DOHH2 (cell line): ENCODE measurements at regions not wholly inside any gene's neighbourhood (a gene's known extent, or its start where the extent isn't known, plus 50 kb on each side); places are given as distances from the start of the nearest gene placed in this dataset.

Source experiments
- H3F3A ChIP-seq: fragments of 200-600 bp; sonication (generic), shearing (Covaris generic); 2 replicates; pipeline ENCODE4 v1.6.0; 2016; ENCODE audit warnings: antibody characterized with exemption, mild to moderate bottlenecking; ENCODE audit not compliant: control insufficient read depth, insufficient read depth
- H3K27ac ChIP-seq: fragments of 200-600 bp; sonication (generic); 2 replicates; pipeline ENCODE4 v1.5.1; 2014; ENCODE audit warnings: low read depth, mild to moderate bottlenecking, low read length, moderate library complexity
- H3K27me3 ChIP-seq: fragments of 200-600 bp; sonication (generic); 2 replicates; pipeline ENCODE4 v1.6.1; 2014; ENCODE audit warnings: mild to moderate bottlenecking, low read length, mixed read lengths; ENCODE audit not compliant: control insufficient read depth
- H3K36me3 ChIP-seq: fragments of 200-600 bp; sonication (generic); 2 replicates; pipeline ENCODE4 v1.6.1; 2014; ENCODE audit warnings: mild to moderate bottlenecking, low read length, moderate library complexity, mixed read lengths; ENCODE audit not compliant: control insufficient read depth
- H3K4me1 ChIP-seq: fragments of 200-600 bp; sonication (generic); 2 replicates; pipeline ENCODE4 v1.6.1; 2014; ENCODE audit warnings: mild to moderate bottlenecking, low read length, mixed read lengths; ENCODE audit not compliant: control insufficient read depth
- H3K4me2 ChIP-seq: fragments of 200-600 bp; sonication (generic); 2 replicates; pipeline ENCODE4 v1.6.0; 2014; ENCODE audit warnings: mild to moderate bottlenecking, low read length, moderate library complexity
- H3K4me3 ChIP-seq: fragments of 200-600 bp; sonication (generic); 2 replicates; pipeline ENCODE4 v1.5.1; 2014; ENCODE audit warnings: mild to moderate bottlenecking, low read length, mixed read lengths
- H3K79me2 ChIP-seq: fragments of 200-600 bp; sonication (generic); 2 replicates; pipeline ENCODE4 v1.6.1; 2014; ENCODE audit warnings: mild to moderate bottlenecking, low read length, mixed read lengths; ENCODE audit not compliant: control insufficient read depth
- H3K9me2 ChIP-seq: fragments of 200-600 bp; sonication (generic); replicated peaks from 2 replicates; pipeline ENCODE4 v1.6.1; 2014; ENCODE audit warnings: mild to moderate bottlenecking, low read length, mixed read lengths; ENCODE audit not compliant: control insufficient read depth
- H3K9me3 ChIP-seq: fragments of 200-600 bp; sonication (generic); 2 replicates; pipeline ENCODE4 v1.6.1; 2014; ENCODE audit warnings: antibody characterized with exemption, low read length, mixed read lengths; ENCODE audit not compliant: control insufficient read depth, insufficient read depth
- H4K20me1 ChIP-seq: fragments of 200-600 bp; sonication (generic); 2 replicates; pipeline ENCODE4 v1.6.0; 2014; ENCODE audit warnings: low read depth, mild to moderate bottlenecking, antibody characterized with exemption, low read length, moderate library complexity; ENCODE audit not compliant: control insufficient read depth, insufficient read depth
- CTCF ChIP-seq: fragments of 200-600 bp; sonication (generic); IDR thresholded peaks from one replicate; pipeline ENCODE4 v1.5.1; 2014; ENCODE audit warnings: antibody characterized with exemption, mild to moderate bottlenecking, low read depth, low read length; ENCODE audit not compliant: poor library complexity, severe bottlenecking
- EZH2phosphoT487 ChIP-seq: fragments of 200-600 bp; sonication (generic); IDR thresholded peaks from 2 replicates; pipeline ENCODE4 v1.6.1; 2017; ENCODE audit warnings: borderline replicate concordance, mild to moderate bottlenecking, antibody characterized with exemption, low read length, moderate library complexity, mixed read lengths

- Histone ChIP-seq H3K9me3 (peaks cover 3% of the 10 kb centered on the region; the same call in 1 of the 2 replicates), H3K79me2 (no peaks in the 10 kb centered on the region), H3F3A (no peaks in the 10 kb centered on the region), H3K36me3 (no peaks in the 10 kb centered on the region), H3K4me2 (no peak overlapping the region), H3K4me1 (peaks cover 5% of the 10 kb centered on the region), H3K27me3 (no peaks in the 10 kb centered on the region), H3K27ac (no peak overlapping the region), H3K9me2 (no peaks in the 10 kb centered on the region; the same call in 1 of the 2 replicates), H4K20me1 (no peaks in the 10 kb centered on the region), H3K4me3 (no peak overlapping the region)
- TF ChIP-seq EZH2phosphoT487 (no peak), CTCF (no peak)
Measured at GRCh38 chr6:67663105-67663895, 971.8 kb upstream of the ADGRB3 start.

GRCh38 chr6:67653561-67653960 lies 981.5 kb upstream of the ADGRB3 start:
- Histone ChIP-seq H3K27me3 (no peaks in the 10 kb centered on the region), H3K27ac (no peak overlapping the region), H4K20me1 (no peaks in the 10 kb centered on the region), H3K79me2 (no peaks in the 10 kb centered on the region), H3K4me3 (no peak overlapping the region), H3K4me1 (no peaks in the 10 kb centered on the region), H3K4me2 (no peak overlapping the region), H3F3A (no peaks in the 10 kb centered on the region), H3K9me2 (no peaks in the 10 kb centered on the region), H3K9me3 (no peaks in the 10 kb centered on the region), H3K36me3 (no peaks in the 10 kb centered on the region)
- TF ChIP-seq EZH2phosphoT487 (no peak), CTCF (no peak)

GRCh38 chr6:67646550-67646949 lies 988.5 kb upstream of the ADGRB3 start:
- no peak overlapping the region for H3K27ac ChIP-seq
- H3K79me2 ChIP-seq: no peaks in the 10 kb centered on the region
- H3K9me2 ChIP-seq: no peaks in the 10 kb centered on the region
- 0 out of 2 replicates have a peak, but pooled peaks cover 3% of the 10 kb centered on the region for H3K4me1 ChIP-seq
- no peak overlapping the region for H3K4me3 ChIP-seq
- H3K36me3 ChIP-seq: no peaks in the 10 kb centered on the region
- no peaks in the 10 kb centered on the region for H3F3A ChIP-seq
- H3K9me3 ChIP-seq: no peaks in the 10 kb centered on the region
- H3K4me2 ChIP-seq: no peak overlapping the region
- no peaks in the 10 kb centered on the region for H3K27me3 ChIP-seq
- TF ChIP-seq EZH2phosphoT487: no peak
- no peak for TF ChIP-seq CTCF
- no peaks in the 10 kb centered on the region for H4K20me1 ChIP-seq
